Panc1 (cell line): ENCODE measurements at regions not wholly inside any gene's neighbourhood (a gene's known extent, or its start where the extent isn't known, plus 50 kb on each side); places are given as distances from the start of the nearest gene placed in this dataset.

Experiments used
- ATAC-seq: fragments of 200-7000 bp; cut with Tn5 transposase; 2 replicates; pipeline ENCODE4 v1.9.1; 2020; ENCODE audit warnings: mild to moderate bottlenecking, moderate library complexity
- BruUV-seq: library from RNA; stranded (reverse); fragments of 400-500 nt; replicated peaks from 2 replicates; lab custom pipeline; 2021; lab: Mats Ljungman, UMichigan
- CTCF ChIA-PET: fragments of 300-600 bp; sonication (Branson Sonifier 250); formaldehyde crosslinking; loops from one replicate; lab custom pipeline; 2022; ENCODE audit warnings: antibody characterized with exemption; lab: Charles Lee
- POLR2A ChIA-PET: fragments of 300-600 bp; sonication (Branson Sonifier 250); formaldehyde crosslinking; loops from one replicate; lab custom pipeline; 2022; ENCODE audit warnings: antibody characterized with exemption; lab: Charles Lee
- DNase-seq: peaks from one replicate; pipeline ENCODE4 v3.0.0-alpha.2; 2010; ENCODE audit warnings: low read depth, low spot score
- H3K27ac ChIP-seq: 2 replicates; pipeline ENCODE4 v1.5.1; 2011; ENCODE audit warnings: mild to moderate bottlenecking, low read length, inconsistent platforms
- H3K27me3 ChIP-seq: fragments of 200-500 bp; sonication (Bioruptor generic); 2 replicates; pipeline ENCODE4 v1.6.0; 2014; ENCODE audit warnings: low read length, inconsistent platforms; ENCODE audit not compliant: control insufficient read depth, insufficient read depth
- H3K36me3 ChIP-seq: fragments of 200-500 bp; sonication (Bioruptor generic); 2 replicates; pipeline ENCODE4 v1.5.1; 2014; ENCODE audit warnings: inconsistent platforms, mild to moderate bottlenecking, low read length, moderate library complexity; ENCODE audit not compliant: control insufficient read depth, insufficient read depth
- H3K4me1 ChIP-seq: 2 replicates; pipeline ENCODE4 v1.5.1; 2011; ENCODE audit warnings: inconsistent platforms, mild to moderate bottlenecking, low read length, moderate library complexity; ENCODE audit not compliant: control insufficient read depth, insufficient read depth
- H3K4me3 ChIP-seq, 2 experiments: 2 replicates each; pipeline ENCODE4 v1.5.1; 2011 to 2012; ENCODE audit warnings: low read depth in 2 of 2, low read length in 2 of 2, mild to moderate bottlenecking in 2 of 2, inconsistent platforms in 1 of 2, moderate library complexity in 1 of 2
- H3K9me3 ChIP-seq: fragments of 200-500 bp; sonication (Bioruptor generic); 2 replicates; pipeline ENCODE4 v1.5.1; 2014; ENCODE audit warnings: low read depth, mild to moderate bottlenecking, inconsistent platforms, low read length, moderate library complexity; ENCODE audit not compliant: control insufficient read depth, insufficient read depth
- POLR2AphosphoS5 ChIP-seq: IDR thresholded peaks from 2 replicates; pipeline ENCODE4 v1.6.1; 2012; ENCODE audit warnings: mild to moderate bottlenecking, low read depth, low read length, moderate library complexity
- SIN3A ChIP-seq: IDR thresholded peaks from 2 replicates; pipeline ENCODE4 v1.6.1; 2012; ENCODE audit warnings: low read depth, mild to moderate bottlenecking, low read length, moderate library complexity, borderline replicate concordance; ENCODE audit not compliant: insufficient read depth
- TCF7L2 ChIP-seq: IDR thresholded peaks from 2 replicates; pipeline ENCODE4 v1.6.1; 2011; ENCODE audit warnings: mild to moderate bottlenecking, low read depth, low read length, inconsistent platforms
- in situ Hi-C: cut with HindIII; loops from 2 replicates; pipeline ENCODE4 v1.10.0; 2016; ENCODE audit warnings: low sequenced_read_pairs, low pct_unique_long_range_greater_than_20kb
- intact Hi-C: fragments of 100-400 bp; cut with micrococcal nuclease; formaldehyde crosslinking; loops from one replicate; pipeline ENCODE4 v1.10.0; 2022; ENCODE audit not compliant: unreplicated experiment
- TF ChIP-seq, protein P1 (sequence below), 2 experiments: IDR thresholded peaks; 2 replicates each; pipeline ENCODE4 v1.6.1; 2011 to 2012; ENCODE audit warnings: low read depth in 2 of 2, control low read depth in 1 of 2, low read length in 1 of 2, mild to moderate bottlenecking in 1 of 2, moderate library complexity in 1 of 2; ENCODE audit not compliant: insufficient read depth in 1 of 2
- TF ChIP-seq, protein P2 (sequence below): fragments of 450-650 bp; IDR thresholded peaks from 2 replicates; pipeline ENCODE4 v1.5.1; 2017; ENCODE audit warnings: mild to moderate bottlenecking

- H3K36me3 ChIP-seq: no peaks in the 10 kb centered on the region
- no peak overlapping the region for H3K4me3 ChIP-seq
- no peaks in the 10 kb centered on the region for H3K27me3 ChIP-seq
- BruUV-seq: no TSS peak
- ATAC-seq (no peak), DNase-seq (no peak)
- TF ChIP-seq TCF7L2 (no peak), SIN3A (no peak), POLR2AphosphoS5 (no peak)
- TF ChIP-seq, protein P1, sequence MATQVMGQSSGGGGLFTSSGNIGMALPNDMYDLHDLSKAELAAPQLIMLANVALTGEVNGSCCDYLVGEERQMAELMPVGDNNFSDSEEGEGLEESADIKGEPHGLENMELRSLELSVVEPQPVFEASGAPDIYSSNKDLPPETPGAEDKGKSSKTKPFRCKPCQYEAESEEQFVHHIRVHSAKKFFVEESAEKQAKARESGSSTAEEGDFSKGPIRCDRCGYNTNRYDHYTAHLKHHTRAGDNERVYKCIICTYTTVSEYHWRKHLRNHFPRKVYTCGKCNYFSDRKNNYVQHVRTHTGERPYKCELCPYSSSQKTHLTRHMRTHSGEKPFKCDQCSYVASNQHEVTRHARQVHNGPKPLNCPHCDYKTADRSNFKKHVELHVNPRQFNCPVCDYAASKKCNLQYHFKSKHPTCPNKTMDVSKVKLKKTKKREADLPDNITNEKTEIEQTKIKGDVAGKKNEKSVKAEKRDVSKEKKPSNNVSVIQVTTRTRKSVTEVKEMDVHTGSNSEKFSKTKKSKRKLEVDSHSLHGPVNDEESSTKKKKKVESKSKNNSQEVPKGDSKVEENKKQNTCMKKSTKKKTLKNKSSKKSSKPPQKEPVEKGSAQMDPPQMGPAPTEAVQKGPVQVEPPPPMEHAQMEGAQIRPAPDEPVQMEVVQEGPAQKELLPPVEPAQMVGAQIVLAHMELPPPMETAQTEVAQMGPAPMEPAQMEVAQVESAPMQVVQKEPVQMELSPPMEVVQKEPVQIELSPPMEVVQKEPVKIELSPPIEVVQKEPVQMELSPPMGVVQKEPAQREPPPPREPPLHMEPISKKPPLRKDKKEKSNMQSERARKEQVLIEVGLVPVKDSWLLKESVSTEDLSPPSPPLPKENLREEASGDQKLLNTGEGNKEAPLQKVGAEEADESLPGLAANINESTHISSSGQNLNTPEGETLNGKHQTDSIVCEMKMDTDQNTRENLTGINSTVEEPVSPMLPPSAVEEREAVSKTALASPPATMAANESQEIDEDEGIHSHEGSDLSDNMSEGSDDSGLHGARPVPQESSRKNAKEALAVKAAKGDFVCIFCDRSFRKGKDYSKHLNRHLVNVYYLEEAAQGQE (IDR thresholded peaks at IDR 0.05; ENCODE audit: insufficient read depth in 1 of 2, low read depth in 2 of 2, low read length in 1 of 2): no peak
- TF ChIP-seq, protein P2, sequence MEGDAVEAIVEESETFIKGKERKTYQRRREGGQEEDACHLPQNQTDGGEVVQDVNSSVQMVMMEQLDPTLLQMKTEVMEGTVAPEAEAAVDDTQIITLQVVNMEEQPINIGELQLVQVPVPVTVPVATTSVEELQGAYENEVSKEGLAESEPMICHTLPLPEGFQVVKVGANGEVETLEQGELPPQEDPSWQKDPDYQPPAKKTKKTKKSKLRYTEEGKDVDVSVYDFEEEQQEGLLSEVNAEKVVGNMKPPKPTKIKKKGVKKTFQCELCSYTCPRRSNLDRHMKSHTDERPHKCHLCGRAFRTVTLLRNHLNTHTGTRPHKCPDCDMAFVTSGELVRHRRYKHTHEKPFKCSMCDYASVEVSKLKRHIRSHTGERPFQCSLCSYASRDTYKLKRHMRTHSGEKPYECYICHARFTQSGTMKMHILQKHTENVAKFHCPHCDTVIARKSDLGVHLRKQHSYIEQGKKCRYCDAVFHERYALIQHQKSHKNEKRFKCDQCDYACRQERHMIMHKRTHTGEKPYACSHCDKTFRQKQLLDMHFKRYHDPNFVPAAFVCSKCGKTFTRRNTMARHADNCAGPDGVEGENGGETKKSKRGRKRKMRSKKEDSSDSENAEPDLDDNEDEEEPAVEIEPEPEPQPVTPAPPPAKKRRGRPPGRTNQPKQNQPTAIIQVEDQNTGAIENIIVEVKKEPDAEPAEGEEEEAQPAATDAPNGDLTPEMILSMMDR: no peak
- intact Hi-C loops: no loop called here
- ChIA-PET CTCF (no interaction called here), POLR2A (no interaction called here)
- no peaks in the 10 kb centered on the region for H3K4me1 ChIP-seq
- no peak overlapping the region for H3K27ac ChIP-seq
- H3K9me3 ChIP-seq: no peaks in the 10 kb centered on the region
- in situ Hi-C loops: no loop called here
Observed at GRCh38 chrX:96246436-96246835, 438.2 kb upstream of the DIAPH2 start.
